ENCODE measurements at regions not wholly inside any gene's neighbourhood (a gene's known extent, or its start where the extent isn't known, plus 50 kb on each side); places are given as distances from the start of the nearest gene placed in this dataset.
A peak's percentile ranks its signal among the peaks of the same experiment; 100 is the strongest.

DNA sequence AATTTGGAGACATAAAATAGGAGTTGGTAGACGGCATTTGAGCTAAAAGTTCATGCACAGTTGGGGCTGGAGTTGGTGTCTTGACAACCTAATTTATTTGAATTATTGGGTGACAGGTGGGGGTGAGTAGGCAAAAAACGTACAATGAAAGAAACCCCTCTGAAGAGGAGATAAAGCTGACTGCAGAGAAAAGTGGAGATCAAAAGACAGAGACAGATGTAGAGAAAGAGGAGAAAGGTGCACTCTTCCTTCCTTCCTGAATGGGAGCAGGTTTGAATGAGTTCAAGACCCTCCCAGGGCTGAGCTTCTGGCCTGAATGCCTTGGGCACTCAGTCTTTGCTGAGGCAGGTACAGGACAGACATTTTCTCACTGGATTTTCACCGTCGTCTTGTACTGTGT lies 284.3 kb downstream of the DHX35 start:
- no peak for DNase-seq (ENCODE audit: low spot score)
- H3K4me1 Mint-ChIP-seq (ENCODE audit: low read depth in 2 of 2): peaks cover 18 to 37% of the 10 kb centered on the region in 2 donors
- peaks cover 2% of the 10 kb centered on the region for H3K9me3 Mint-ChIP-seq
- H3K36me3 Mint-ChIP-seq: no peaks in the 10 kb centered on the region
- no peak overlapping the region for H3K27ac Mint-ChIP-seq
- peaks cover 2 to 11% of the 10 kb centered on the region in 2 donors for H3K27me3 Mint-ChIP-seq
- no peak overlapping the region for H3K4me3 Mint-ChIP-seq
- ATAC-seq: no peak

DNA sequence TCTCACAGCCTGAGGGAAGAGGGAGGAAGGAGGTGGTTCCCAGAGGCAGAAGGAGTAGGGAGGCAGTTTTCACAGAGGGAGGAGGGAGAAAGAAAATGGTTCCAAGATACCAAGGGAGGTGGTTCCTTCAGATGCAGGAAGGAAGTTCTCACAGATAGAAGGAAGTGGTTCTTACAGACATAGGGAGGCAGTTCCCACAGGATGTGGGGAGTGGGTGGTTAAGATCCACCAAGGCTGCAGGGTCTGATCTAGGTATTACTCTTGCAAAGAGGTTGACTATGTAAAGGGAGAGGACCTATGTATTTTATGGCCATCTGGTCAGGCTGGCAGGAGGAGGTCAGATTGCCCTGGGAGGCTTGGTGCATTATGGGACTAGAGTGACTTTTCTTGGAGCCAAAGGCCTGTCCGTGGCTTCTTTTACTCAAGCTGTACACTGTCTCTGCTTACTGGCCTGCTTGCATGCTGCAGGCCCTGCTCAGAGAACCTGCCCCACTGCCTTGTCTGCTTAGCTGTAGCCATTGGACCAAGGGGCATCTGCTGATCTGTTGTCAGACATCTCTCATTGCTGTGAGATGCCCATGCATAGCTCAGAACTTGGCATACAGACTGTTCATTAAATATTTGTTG lies 283.7 kb downstream of the DHX35 start:
- H3K4me3 Mint-ChIP-seq: peak overlapping the region; percentile 49
- H3K9me3 Mint-ChIP-seq: peaks cover 2% of the 10 kb centered on the region
- no peaks in the 10 kb centered on the region for H3K36me3 Mint-ChIP-seq
- ATAC-seq (no peak), DNase-seq (ENCODE audit: low spot score) (no peak)
- H3K27ac Mint-ChIP-seq: peak overlapping the region in 1 of 2 donors; percentile 56
- peaks cover 2 to 11% of the 10 kb centered on the region in 2 donors for H3K27me3 Mint-ChIP-seq
- H3K4me1 Mint-ChIP-seq (ENCODE audit: low read depth in 2 of 2): peaks cover 18 to 37% of the 10 kb centered on the region in 2 donors

DNA sequence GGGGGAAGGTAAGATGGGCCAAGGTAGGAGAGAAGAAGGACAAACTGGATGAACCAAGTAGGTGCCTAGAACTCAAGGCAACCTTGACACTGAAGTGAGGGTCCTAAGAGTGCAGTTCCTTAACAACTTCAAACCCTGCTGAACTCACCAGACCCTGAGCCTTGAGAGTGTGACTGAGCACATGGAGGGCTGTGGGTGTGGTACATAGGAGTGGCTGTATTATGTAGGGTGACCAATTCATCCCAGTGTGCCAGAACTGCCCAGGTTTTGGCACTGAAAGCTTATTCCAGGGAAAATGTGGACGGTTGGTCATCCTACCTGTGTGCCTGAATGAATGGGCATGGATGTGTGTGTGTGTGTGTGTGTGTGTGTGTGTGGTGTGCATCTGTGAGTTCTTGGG lies 281.8 kb downstream of the DHX35 start:
- H3K27me3 Mint-ChIP-seq: peaks cover 0 to 14% of the 10 kb centered on the region in 2 donors
- no peak overlapping the region for H3K4me3 Mint-ChIP-seq
- no peak overlapping the region for H3K27ac Mint-ChIP-seq
- ATAC-seq (peak in 1 of 2 donors; percentile 55), DNase-seq (ENCODE audit: low spot score) (no peak)
- H3K4me1 Mint-ChIP-seq (ENCODE audit: low read depth in 2 of 2): peaks cover 18 to 34% of the 10 kb centered on the region in 2 donors
- peaks cover 2% of the 10 kb centered on the region for H3K9me3 Mint-ChIP-seq
- no peaks in the 10 kb centered on the region for H3K36me3 Mint-ChIP-seq

DNA sequence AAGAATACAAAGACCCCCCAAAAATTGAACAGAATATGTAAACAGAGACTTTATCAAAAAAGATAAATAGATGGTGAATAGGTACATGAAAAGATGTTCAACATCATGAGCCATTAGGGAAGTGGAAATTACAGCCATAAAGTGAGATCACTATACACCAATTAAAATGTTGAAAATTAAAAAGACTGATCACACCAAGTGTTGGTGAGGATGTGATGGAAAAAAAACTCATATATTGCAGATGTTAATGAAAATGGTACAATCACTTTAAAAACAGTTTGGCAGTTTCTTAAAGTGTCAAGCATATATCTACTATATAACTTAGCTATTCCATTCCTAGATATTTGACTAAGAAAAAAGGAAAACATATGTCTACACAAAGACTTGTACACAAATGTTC lies 280.5 kb downstream of the DHX35 start:
- Mint-ChIP-seq H3K27me3 (peaks cover 0 to 16% of the 10 kb centered on the region in 2 donors), H3K4me1 (ENCODE audit: low read depth in 2 of 2) (peaks cover 18 to 27% of the 10 kb centered on the region in 2 donors), H3K27ac (no peak overlapping the region), H3K9me3 (peaks cover 2% of the 10 kb centered on the region), H3K4me3 (no peak overlapping the region), H3K36me3 (no peaks in the 10 kb centered on the region)
- no peak for ATAC-seq
- DNase-seq (ENCODE audit: low spot score): no peak

DNA sequence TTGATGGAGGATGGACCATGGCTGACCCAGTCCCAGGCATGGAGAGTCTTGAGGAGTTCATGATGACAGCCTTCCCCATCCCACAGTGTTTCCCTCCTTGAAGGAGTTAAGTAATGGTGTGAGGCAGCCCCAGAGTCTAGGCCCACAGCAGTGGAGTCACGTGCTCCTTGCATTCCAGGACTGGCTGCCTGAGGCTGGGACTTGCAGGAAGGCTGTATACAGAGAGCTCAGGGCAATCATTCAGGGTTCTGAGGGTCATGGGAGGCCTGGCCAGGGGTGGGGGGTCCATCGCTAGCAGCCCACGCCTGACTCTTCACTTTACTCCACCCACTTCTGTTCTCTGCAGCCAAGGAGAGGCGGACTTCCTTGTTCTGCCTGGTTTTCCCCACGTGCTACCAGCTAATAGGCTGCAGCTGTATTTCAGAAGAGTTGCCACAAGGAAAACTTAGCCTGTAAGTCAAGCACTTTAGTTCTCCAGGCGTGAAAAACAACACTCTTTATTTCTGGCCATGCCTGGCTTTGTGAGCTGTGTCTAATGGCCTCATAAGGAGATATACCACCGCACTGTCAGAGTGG lies 272.5 kb downstream of the DHX35 start:
- H3K36me3 Mint-ChIP-seq: no peaks in the 10 kb centered on the region
- no peaks in the 10 kb centered on the region for H3K4me1 Mint-ChIP-seq (ENCODE audit: low read depth in 2 of 2)
- ATAC-seq (peak in 1 of 2 donors; percentile 40), DNase-seq (ENCODE audit: low spot score) (no peak)
- no peak overlapping the region for H3K27ac Mint-ChIP-seq
- no peaks in the 10 kb centered on the region for H3K9me3 Mint-ChIP-seq
- H3K27me3 Mint-ChIP-seq: peaks cover 0 to 15% of the 10 kb centered on the region in 2 donors
- no peak overlapping the region for H3K4me3 Mint-ChIP-seq

DNA sequence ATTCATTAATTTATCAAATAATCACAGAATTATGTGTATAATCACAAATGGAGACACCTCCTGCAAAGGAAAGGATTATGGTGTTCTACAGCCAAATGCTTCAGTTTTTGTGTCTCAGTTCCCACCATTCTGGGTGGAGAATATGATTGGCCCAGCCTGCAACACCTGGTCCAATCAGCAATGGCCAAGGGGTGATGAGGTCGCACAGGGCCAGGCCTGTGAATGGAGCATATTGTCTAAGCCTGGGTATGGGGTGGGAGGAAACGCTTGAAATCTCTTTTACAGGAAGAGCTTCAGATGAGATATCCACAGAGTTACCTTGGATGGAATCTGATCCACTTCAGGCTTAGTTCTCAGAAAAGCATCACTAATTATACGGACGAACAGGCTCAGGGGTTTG lies 271.6 kb downstream of the DHX35 start:
- no peak for ATAC-seq
- Mint-ChIP-seq H3K4me3 (no peak overlapping the region), H3K27me3 (peaks cover 0 to 10% of the 10 kb centered on the region in 2 donors), H3K9me3 (no peaks in the 10 kb centered on the region), H3K4me1 (ENCODE audit: low read depth in 2 of 2) (no peaks in the 10 kb centered on the region), H3K27ac (no peak overlapping the region), H3K36me3 (no peaks in the 10 kb centered on the region)
- no peak for DNase-seq (ENCODE audit: low spot score)

DNA sequence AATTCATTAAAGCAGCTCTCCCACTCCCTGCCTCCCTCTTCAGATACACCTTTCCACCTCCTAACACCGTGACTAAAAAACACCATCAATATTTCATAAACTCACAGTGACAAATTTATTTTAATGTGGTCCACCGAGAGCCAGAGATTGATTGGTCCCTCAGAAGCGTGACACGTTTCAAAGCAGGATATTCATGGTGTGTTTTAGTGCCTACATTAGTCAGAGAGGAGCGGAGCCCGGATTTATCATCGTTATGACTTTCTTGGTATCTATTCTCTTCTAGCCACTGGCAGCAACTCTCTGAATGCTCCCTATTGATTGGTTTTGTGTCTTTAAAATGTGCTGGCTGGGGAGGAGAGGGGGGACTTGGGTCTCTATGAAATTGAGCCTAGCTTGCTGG lies 265.3 kb downstream of the DHX35 start:
- Mint-ChIP-seq H3K9me3 (no peaks in the 10 kb centered on the region), H3K4me3 (no peak overlapping the region), H3K4me1 (ENCODE audit: low read depth in 2 of 2) (no peaks in the 10 kb centered on the region), H3K27ac (no peak overlapping the region), H3K27me3 (peaks cover 3 to 20% of the 10 kb centered on the region in 2 donors), H3K36me3 (no peaks in the 10 kb centered on the region)
- DNase-seq (ENCODE audit: low spot score) (no peak), ATAC-seq (no peak)

DNA sequence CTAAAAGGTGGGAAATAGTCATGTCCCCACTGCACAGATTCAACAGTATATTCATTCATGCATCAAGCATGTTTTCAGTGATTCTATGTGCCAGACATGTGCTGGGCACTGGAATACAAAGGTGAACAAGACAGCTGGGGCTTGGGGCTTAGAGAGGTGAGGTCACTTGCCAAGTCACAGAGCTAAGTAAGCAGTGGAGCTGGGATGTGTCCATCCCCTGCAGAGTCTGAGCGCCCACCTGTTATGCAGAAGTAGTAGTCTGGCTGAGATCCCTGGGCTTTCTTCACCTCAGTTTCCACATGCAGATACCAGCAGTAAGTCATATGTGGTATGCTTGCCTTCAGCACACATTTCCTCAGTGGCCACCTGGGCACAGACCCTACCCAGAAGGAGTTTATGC lies 263.8 kb downstream of the DHX35 start:
- Mint-ChIP-seq H3K4me3 (no peak overlapping the region), H3K36me3 (no peaks in the 10 kb centered on the region), H3K4me1 (ENCODE audit: low read depth in 2 of 2) (no peaks in the 10 kb centered on the region), H3K9me3 (no peaks in the 10 kb centered on the region), H3K27me3 (peaks cover 4 to 15% of the 10 kb centered on the region in 2 donors), H3K27ac (no peak overlapping the region)
- ATAC-seq: no peak
- no peak for DNase-seq (ENCODE audit: low spot score)

DNA sequence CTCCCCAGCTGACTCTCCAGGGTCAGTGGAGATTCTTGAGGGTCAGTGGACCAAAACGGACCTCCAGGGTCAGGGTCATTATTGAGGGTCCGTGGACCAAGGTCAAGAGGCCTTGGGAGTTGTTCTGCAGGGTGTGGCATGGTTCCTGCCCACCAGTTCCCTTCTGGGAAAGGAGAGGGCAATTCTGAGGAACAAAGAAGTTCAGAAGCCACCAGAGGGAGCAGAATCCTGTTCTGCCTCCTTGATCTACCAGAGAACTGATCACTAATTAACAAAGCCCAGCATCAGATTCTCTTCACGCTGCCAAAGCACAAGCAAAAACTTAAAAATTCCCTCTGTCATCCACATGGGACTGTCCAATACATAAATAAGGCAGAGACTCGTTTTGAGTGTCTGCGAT lies 263.4 kb downstream of the DHX35 start:
- H3K9me3 Mint-ChIP-seq: no peaks in the 10 kb centered on the region
- no peaks in the 10 kb centered on the region for H3K36me3 Mint-ChIP-seq
- H3K4me1 Mint-ChIP-seq (ENCODE audit: low read depth in 2 of 2): no peaks in the 10 kb centered on the region
- H3K27me3 Mint-ChIP-seq: peaks cover 8 to 16% of the 10 kb centered on the region in 2 donors
- DNase-seq (ENCODE audit: low spot score) (no peak), ATAC-seq (no peak)
- no peak overlapping the region for H3K4me3 Mint-ChIP-seq
- H3K27ac Mint-ChIP-seq: no peak overlapping the region

DNA sequence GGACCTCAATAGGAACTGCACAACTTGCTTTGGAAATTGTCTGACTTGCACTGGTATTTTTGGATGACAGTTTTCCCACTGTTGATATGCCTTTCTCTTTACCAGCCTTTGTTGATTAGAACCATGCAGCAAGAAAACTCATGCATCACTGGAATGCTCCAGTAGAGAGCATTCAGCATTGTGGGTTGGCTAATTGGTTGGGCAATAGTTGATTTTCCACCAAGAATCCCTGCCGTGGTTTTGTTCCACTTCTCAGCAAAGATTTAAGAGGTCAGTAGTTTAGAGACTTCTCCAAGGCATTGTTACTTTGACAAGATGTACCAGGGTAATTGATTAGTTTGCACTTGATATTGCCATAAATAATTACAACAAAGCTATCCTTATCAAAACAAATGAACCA lies 260.0 kb downstream of the DHX35 start:
- DNase-seq (ENCODE audit: low spot score) (no peak), ATAC-seq (no peak)
- Mint-ChIP-seq H3K27ac (no peak overlapping the region), H3K4me3 (no peak overlapping the region), H3K27me3 (peaks cover 11 to 15% of the 10 kb centered on the region in 2 donors), H3K9me3 (no peaks in the 10 kb centered on the region), H3K4me1 (ENCODE audit: low read depth in 2 of 2) (no peaks in the 10 kb centered on the region), H3K36me3 (no peaks in the 10 kb centered on the region)

DNA sequence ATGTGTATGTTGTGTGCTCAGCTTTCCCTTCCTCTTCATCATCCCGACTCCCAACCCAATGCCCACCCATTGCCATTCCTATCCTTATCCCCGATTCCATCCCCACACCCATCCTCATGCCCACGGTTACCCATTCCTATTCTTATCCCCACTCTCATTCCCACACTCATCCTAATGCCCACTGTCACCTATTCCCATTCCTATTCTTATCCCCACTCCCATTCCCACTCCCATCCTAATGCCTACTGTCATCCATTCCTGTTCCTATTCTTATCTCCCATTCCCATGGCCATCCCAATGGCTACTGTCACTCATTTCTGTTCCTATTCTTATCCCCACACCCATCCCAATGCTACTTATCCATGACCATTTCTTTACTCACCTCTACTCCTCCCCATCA lies 254.1 kb downstream of the DHX35 start:
- no peak overlapping the region for H3K27ac Mint-ChIP-seq
- no peaks in the 10 kb centered on the region for H3K9me3 Mint-ChIP-seq
- H3K27me3 Mint-ChIP-seq: peaks cover 15 to 33% of the 10 kb centered on the region in 2 donors
- no peaks in the 10 kb centered on the region for H3K4me1 Mint-ChIP-seq (ENCODE audit: low read depth in 2 of 2)
- ATAC-seq (no peak), DNase-seq (ENCODE audit: low spot score) (no peak)
- H3K36me3 Mint-ChIP-seq: no peaks in the 10 kb centered on the region
- no peak overlapping the region for H3K4me3 Mint-ChIP-seq

DNA sequence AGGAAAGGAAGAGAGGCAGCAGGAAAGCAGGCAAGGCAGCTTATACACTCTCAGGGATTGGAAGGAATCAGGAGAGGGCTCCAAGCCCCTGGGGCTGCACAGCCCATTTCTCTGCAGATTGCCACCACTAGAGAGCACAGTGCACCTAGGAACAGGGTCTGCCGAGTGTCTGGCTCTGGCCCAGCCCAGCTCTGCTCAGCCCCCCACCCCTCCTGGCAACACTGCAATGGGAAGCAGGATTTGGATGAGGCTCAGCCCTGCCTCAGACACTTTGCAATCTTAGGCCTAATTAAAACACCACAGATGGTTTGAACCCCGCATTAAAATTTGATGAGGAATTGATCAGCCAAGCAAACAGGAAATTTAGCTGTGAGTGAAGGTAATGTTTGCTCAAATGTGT lies 252.7 kb downstream of the DHX35 start:
- Mint-ChIP-seq H3K4me3 (no peak overlapping the region), H3K4me1 (ENCODE audit: low read depth in 2 of 2) (no peaks in the 10 kb centered on the region), H3K9me3 (no peaks in the 10 kb centered on the region), H3K27ac (no peak overlapping the region), H3K27me3 (peaks cover 7 to 22% of the 10 kb centered on the region in 2 donors), H3K36me3 (no peaks in the 10 kb centered on the region)
- no peak for DNase-seq (ENCODE audit: low spot score)
- ATAC-seq: peak in 1 of 2 donors; percentile 36

DNA sequence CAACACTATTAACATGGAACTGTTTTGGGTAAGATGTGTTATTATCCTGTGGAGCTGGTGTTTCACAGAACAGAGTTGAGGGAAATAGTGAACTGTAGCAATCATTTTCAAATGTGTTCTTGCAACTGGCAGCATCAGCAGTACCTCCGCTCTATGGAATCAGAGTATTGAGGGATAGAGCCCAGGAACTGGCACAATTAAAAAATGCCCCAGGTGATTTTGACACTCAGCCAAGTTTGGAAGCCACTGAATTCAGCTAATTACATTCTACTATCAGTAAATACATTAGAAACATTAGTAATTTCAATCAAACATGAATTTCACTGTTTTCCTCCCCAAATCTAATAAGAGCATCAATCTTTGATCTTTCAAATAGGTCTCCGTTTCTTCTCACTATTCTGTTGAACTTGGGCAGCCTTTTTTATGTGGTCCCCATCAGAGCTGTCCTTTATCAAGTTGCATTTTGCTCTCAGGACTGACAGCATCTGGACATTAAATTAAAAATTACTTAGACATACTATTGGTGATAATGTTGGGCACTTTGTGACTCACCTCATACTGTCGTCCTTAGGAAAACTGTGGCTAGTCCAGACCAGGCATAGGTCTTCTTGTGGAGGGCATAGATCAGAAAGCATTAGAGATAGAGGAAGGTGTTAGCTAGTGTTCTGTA lies 251.5 kb downstream of the DHX35 start:
- no peak overlapping the region for H3K4me3 Mint-ChIP-seq
- H3K4me1 Mint-ChIP-seq (ENCODE audit: low read depth in 2 of 2): no peaks in the 10 kb centered on the region
- ATAC-seq (no peak), DNase-seq (ENCODE audit: low spot score) (no peak)
- no peaks in the 10 kb centered on the region for H3K36me3 Mint-ChIP-seq
- peaks cover 7 to 22% of the 10 kb centered on the region in 2 donors for H3K27me3 Mint-ChIP-seq
- H3K27ac Mint-ChIP-seq: no peak overlapping the region
- H3K9me3 Mint-ChIP-seq: no peaks in the 10 kb centered on the region

DNA sequence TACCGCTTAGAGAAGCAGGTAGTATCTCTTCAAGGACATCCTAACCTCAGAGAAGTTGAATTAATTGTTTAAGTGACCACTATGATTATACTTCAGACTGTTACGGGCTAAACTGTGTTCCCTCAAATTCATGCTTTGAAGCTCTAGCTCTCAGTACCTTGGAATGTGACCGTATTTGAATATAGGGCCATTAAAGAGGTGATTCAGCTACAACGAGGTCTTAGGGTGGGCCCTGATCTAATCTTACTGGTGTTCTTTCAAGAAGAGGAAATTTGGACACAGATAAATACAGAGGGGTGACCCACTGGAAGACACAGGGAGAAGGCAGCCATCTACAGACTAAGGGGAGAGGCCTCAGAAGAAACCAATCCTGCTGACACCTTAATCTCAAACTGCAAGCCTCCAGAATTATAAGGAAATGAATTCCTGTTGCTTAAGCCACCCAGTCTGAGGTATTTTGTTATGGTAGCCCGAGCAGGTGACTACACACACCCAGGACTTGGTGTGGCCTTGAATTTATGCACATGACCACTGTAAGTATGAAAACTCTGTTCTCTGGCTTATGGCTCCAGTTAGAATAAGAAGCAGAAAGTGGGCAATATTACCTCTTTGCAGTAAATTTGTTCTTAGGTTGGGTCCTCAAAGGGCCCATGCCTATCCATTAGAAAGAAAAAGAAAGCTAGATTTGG lies 249.1 kb downstream of the DHX35 start:
- ATAC-seq: no peak

More for the DNA sequence above, 249.1 kb downstream of the DHX35 start:
- Mint-ChIP-seq H3K4me3 (no peak overlapping the region), H3K9me3 (no peaks in the 10 kb centered on the region), H3K27ac (no peak overlapping the region), H3K27me3 (peaks cover 4 to 31% of the 10 kb centered on the region in 2 donors), H3K36me3 (no peaks in the 10 kb centered on the region), H3K4me1 (ENCODE audit: low read depth in 2 of 2) (no peaks in the 10 kb centered on the region)
- DNase-seq (ENCODE audit: low spot score): no peak

All from natural killer cell treated with Interleukin-12 subunit alpha and Interleukin-12 subunit beta and Interleukin-15 and Interleukin-18, amount 100 ng/mL, for 72 hours (primary cell).